ENCODE measurements at regions not wholly inside any gene's neighbourhood (a gene's known extent, or its start where the extent isn't known, plus 50 kb on each side); places are given as distances from the start of the nearest gene placed in this dataset. TPM values are rescaled to one million over a fixed set of nuclear protein-coding genes. Genes with fewer than 3 reads are reported as not detected.

- ChIA-PET CTCF (no interaction called here), POLR2A (no interaction called here)
- Histone ChIP-seq H3K27ac (ENCODE audit: low read depth, low read length) (no peak overlapping the region), H3K27me3 (ENCODE audit: control insufficient read depth, insufficient read depth, low read length) (peaks cover 20% of the 10 kb centered on the region), H3K4me3 (ENCODE audit: low read depth, low read length) (no peak overlapping the region), H3K9me3 (ENCODE audit: control insufficient read depth, insufficient read depth, low read length) (peaks cover 16% of the 10 kb centered on the region)
- no peak for TF ChIP-seq CTCF (IDR thresholded peaks at IDR 0.05; ENCODE audit: low read depth, low read length)
- DNase-seq (ENCODE audit: low read depth, low spot score), result no peak
Measured at GRCh38 chr5:1933364-1934055, 50.8 kb upstream of the IRX4 start.

Small RNA genes lying in the stretch of these regions (small RNA-seq; reads per million reads assigned to genes)
- gene AC092266.1 (ENCODE audit: insufficient read length, low read depth) (not detected), gene RF00019 (ENCODE audit: insufficient read length, low read depth) (not detected)
